AML-193 (cell line): ENCODE measurements at regions not wholly inside any gene's neighbourhood (a gene's known extent, or its start where the extent isn't known, plus 50 kb on each side); places are given as distances from the start of the nearest gene placed in this dataset.
A peak's percentile ranks its signal among the peaks of the same experiment; 100 is the strongest.

Experiments used
- DNase-seq, 2 experiments: peaks; one replicate each; lab custom pipeline; 2025; lab: John Stamatoyannopoulos, UW

DNA sequence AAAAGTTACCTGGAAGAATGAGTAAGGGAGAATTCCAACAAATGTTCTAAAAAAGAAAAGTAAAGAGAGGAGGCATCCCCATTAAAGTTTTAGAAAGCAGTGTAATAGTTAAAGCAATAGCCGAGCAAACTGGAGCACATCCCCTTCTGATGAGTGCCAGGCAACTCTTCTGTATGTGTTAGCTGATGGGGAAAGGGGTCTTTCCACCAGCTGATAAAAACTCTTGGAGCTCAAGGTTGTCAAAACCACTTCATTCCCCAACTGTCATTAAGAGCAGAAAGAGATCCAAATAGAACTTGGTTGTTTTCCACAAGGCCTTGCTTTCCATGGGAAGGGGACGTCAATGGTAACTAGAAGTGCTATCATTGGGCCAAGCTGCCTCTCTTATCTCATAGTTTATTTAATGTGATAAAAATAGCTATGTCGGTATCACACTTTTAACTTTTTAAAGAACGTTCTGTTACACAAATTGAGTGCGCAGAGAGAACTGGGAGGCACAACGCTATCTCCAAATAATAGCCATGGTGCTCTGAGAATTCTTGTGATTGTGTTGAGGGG, 116.9 kb downstream of the POLR2M start:
- no peak for DNase-seq

DNA sequence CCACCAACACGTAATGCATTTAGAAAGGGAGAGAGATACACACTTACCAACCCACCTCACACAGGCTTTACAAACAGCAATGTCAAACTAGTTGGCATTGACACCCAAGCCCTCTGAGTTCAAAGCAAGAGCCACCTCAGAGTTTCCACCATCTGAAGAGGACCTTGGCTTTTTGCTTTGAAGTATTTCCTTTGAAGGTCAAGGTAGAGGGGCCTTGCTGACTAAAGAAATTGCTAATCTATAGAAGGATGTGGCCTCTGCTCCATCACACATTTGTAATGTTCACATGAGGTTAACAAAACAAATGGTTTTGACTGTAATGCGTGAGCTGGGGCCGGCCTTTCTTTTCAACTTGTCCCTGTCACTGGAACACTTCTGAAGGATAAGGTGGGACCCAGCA, 117.7 kb downstream of the POLR2M start:
- no peak for DNase-seq

DNA sequence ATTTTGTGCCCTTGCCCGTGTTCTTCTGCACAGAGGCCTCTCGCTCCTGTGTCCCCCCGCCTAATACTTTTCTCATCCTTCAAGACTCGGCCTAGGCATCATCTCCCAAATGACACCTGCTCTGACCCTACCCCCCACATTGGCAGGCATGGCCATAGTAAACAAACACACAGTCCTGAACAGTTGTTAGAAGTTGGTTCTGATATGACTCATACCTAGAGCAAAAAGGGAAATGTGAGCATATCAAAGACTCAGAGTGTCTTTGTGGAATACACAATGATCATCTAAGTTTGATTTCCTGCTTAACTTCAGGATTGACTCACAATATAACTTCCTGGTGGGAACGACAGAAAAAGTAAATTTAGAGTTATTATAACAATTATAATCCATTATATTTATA, 120.5 kb downstream of the POLR2M start:
- DNase-seq, result no peak

DNA sequence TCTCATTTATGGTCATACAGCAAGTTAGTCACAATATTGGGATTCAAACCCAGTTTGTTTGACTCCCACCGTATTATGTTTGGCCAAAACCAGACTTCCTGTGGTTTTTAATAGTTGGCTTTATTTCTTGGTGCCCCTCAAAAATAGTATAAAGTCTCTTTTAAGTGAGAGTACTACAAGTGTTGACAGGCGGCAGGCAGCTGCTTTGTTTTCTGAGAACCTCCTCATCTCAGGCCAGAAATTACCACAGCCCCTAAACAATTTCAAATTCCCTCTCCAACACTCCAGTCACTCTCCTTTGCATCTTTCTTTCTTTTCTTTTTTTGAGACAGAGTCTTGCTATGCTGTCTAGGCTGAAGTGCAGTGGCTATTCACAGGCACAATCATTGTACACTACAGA, 121.5 kb downstream of the POLR2M start:
- no peak for DNase-seq

DNA sequence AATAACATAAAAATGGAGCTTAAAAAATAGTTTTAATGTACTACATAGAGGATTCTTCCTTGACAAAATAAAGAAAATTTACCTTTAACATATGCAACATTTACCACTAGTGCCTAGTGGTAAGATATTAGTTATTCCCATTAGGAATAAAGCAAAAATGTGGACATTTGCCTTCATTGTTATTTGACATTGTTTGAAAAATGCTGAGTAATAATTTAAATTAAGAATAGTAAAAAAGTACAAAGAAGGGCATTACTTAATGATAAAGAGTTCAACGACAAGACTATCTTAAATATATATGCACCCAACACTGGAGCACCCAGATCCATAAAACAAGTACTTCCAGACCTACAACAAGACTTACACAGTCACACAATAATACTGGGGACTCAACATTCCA, 125.7 kb downstream of the POLR2M start:
- DNase-seq, result no peak

DNA sequence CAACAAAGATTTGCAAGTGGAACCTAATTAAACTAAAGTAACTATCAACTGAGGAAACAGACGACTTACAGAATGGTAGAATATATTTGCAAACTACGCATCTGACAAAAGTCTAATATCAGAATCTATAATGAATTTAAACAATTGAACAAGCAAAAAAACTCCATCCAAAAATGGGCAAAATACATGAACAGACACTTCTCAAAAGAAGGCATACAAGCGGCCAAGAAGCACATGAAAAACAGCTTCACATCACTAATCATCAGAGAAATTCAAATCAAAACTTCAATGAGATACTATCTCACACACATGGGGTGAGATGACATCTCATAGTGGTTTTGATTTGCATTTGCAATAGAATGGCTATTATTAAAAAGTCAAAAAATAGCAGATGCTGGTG, 128.6 kb downstream of the POLR2M start:
- DNase-seq, result no peak

DNA sequence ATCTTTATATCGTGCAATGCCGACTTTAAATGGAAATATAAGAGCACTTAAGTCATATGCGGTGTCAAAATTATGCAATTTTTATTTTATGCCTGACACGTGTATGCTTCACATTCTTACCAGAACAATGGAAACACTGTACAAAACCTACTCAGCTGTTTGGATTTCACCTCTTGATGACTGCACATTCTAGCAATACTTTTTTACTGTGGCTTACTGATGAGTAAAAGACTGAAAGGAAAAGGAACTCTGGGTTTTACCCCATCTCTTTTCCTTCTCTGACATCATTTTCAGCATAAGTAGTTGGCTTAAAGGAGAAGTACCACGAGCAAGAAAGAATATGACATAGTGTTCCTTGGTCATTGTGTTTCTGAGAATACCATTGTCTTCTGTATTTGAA, 142.8 kb downstream of the POLR2M start:
- no peak for DNase-seq

DNA sequence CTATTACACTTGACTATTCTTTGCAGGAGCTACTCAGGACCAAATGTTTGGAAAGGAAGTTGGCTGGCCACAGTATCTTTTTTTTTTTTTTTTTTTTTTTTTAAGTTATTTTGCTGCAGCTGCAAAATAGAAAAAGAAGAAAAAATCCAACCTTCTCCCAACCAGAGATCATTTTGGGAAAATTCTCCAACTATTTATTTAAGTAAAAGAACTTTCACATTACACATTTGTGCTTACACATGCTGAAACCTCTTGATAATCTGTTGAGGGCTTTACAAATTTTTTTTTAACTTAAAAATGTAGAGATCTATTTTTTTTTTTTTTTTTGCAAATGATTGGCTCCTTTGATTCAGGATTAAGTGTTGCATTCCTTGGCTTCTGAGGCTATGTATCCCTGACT, 148.0 kb downstream of the POLR2M start:
- DNase-seq, result no peak

DNA sequence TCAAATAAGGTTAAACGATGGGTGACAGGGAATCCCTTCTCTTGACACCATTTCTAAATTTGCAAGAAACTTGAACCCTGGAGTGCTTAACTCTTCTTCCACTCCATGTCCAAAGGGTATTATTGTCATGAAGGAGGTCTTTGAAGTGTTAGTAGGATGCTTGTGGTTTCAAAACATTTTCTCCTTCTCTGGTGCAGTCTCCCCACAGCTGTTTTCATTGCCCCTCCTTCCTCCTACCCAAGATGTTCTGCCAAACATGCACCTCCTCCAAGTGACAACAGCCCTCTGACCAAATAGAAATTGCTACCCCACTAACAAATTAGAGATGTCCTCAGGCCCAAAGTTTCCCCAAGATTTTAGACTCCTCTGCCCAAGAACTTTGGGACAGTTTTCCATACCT, 151.4 kb downstream of the POLR2M start:
- DNase-seq, result no peak

DNA sequence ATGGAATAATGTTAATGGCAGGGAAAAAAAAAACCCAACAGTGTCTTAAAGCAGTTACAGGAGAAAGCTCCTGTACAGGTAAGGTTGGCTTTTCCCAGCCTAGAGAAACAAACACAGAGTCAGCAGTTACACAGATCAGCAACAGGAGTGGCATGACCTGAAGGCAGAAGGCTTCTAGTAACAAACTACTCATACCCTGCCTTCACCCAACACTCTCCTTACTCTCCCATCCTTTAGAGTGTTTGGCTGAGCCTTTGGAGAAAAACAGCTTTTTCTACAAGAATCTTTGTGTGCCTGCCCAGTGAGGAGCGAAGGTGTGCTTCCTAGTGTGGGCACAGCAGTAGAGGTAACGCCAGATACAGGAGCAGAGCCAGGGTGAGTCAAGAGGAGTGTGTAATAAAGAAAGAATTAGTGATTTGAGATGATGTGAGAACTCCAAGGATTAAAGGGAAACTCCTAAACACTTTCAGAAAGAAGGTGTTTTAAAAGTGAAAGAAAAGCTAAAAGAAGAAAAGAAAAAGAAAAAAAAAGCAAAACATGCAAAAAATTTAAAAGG, 152.7 kb downstream of the POLR2M start:
- DNase-seq, result no peak

DNA sequence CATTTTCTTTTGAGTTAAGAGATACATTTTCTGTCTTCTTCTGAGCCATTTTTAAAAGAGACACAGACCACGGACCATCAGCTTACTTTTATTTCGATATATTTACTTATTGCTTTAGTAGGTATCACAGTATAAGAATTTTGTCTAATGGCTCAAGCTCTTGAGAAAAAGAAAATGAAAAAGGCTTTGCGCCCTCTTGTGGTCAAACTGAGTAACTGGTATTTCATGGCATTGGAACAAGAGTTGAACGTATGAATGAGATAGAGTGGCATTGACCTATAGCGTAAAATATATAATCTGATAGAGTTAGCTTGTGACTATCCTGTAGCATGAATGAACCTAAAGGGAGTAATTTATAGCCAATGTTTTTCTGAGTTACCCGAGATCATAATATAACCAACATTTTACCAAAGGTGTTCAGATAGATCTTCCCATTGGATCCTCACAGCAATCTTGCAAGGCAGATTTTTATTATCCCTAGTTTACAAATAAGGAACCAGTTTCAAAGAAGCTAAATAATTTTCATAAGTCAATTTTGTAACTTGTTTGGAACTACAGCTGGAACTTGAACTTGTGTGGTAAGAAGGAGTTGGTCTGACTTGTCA, 154.6 kb downstream of the POLR2M start:
- DNase-seq, result peak; percentile 29 to 64

DNA sequence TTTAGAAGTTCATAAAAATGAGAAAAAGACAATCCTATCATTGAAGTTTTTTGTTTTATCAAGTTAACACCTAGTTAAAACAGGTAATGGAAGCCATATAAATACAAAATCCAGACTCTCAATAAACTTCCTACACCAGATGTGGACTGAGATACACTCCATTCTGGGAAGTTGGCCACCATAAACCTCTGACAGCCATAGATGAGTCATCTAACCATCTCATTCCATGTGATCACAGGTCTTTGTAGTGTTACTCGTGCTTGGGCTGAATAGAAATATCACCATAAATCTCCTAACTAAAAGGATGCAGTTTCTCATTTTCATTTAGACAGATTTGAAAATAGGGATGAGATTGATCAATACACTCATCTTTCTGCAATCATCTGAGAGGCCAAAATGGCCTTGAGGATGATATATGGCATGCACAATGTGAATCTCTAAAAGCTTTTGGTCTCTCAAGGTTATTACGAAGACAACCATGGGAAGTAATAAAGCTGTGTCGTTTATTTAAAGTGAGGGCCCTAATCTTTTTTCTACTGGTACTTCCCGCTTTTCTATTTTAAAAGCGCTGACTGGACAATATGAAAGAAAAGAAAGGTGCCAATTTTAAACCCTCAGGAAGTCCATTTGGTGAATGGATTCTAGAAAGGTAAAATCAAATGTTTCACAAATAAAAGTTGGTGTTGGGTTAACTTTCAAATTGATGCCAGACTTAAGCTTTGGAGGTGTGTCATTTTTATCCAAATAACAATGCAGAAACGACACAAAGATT, 155.5 kb downstream of the POLR2M start:
- no peak for DNase-seq

DNA sequence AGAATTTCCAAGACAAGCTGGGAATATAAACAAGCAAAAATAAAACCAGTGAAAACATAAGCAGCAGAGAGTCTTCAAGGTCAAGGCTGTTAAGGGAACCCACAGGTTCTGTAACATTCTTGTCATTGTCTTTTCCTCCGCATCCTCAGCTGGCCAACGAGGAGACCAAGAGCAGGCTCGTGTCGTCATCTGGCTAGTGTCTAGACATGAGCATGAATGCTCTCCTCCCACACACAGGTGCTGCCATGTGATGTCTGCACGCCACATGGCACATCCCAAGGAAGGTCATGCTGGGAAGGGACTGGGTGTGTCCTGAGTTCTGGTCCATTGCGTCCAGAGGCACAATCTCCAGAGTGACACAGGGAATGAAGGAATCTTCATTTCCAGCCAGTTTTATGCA, 156.2 kb downstream of the POLR2M start:
- no peak for DNase-seq

DNA sequence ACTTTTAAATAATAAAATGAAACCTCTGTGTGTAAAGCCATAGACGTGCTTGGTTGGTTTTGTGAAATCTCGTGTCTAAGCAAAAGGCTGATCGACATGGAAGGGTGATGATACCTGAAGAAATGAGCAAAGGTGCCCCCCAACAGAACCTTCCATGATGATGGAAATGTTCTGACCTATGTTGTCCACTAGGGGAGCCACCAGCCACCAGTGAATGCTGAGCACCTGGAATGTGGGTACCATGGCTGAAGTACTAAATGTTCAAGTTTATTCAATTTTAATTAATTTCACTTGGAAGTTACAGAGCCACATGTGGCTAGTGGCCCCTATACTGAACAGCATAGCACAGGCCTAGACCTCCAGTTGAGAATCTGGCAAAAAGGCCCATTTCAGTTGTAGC, 158.8 kb downstream of the POLR2M start:
- DNase-seq, result peak in 1 of 2 experiments; percentile 1

DNA sequence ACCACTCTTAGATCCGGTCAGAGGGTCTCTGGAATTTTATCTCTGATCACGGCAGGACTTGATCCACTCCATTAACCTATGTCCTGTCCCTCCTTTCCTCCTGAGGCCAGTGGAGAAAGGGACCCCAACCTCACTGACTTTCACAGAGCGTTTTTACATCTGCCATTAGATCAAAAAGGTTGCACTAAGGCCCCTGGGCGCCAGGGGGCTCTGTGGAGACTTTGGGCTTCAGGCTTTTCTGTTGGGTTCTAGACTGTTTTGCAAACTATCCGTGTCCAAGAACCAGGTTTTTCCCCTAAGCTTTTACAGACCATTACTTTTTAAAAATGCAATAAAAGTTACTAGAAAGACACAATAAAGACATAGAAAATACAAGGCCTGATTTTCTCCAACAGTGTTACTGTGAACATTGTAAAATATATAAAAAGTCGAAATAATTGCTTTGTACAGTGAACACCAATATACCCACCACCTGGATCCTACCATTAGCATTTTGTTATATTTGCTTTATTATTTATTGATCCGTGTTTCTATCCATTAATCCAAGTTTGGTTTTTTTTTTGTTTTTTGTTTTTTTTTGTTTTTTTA, 159.7 kb downstream of the POLR2M start:
- DNase-seq, result peak; percentile 14 to 43

DNA sequence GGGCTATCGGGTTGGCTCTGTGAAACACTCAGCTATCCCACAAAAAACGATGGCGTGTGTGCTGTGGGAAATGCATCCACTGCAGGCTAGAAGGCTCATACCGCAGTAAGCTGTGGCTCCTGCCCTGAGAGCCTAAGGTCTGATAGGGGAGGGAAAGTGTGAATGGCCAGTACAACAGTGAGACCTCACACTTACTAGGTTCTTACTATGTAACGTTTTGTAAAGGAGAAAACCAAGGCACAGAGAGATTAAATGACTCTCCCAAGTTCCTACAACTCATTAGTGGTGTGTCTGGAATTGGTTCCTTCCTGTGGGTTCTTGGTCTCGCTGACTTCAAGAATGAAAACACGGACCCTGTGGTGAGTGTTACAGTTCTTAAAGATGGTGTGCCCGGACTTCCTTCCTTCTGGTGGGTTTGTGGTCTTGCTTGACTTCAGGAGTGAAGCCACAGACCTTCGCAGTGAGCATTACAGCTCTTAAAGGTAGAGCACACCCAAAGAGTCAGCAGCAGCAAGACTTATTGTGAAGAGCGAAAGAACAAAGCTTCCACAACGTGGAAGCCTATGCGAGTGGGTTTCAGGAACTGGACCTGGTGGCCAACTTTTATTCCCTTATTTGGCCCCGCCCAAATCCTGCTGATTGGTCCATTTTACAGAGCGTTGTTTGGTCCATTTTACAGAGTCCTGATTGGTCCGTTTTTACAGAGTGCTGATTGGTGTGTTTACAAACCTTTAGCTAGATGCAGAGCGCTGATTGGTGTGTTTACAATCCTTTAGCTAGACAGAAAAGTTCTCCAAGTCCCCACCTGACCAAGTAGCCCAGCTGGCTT, 161.7 kb downstream of the POLR2M start:
- DNase-seq, result no peak

DNA sequence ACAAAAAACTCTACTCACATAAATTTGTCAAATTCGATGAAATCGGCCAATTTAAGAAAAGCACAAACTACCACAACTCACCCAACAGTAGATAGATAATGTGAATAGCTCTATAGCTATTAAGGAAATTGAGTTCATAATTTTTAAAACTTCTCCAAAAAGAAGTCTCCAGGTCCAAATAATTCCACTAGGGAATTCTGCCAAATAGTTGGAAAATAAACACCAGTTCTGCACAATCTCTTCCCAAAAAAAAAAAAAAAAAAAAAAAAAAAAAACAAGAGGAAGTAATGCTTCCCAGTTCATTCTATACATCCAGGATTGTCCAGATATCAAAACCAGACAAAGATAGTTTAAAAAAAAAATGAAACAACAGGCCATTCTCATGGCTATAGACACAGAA, 164.2 kb downstream of the POLR2M start:
- no peak for DNase-seq

DNA sequence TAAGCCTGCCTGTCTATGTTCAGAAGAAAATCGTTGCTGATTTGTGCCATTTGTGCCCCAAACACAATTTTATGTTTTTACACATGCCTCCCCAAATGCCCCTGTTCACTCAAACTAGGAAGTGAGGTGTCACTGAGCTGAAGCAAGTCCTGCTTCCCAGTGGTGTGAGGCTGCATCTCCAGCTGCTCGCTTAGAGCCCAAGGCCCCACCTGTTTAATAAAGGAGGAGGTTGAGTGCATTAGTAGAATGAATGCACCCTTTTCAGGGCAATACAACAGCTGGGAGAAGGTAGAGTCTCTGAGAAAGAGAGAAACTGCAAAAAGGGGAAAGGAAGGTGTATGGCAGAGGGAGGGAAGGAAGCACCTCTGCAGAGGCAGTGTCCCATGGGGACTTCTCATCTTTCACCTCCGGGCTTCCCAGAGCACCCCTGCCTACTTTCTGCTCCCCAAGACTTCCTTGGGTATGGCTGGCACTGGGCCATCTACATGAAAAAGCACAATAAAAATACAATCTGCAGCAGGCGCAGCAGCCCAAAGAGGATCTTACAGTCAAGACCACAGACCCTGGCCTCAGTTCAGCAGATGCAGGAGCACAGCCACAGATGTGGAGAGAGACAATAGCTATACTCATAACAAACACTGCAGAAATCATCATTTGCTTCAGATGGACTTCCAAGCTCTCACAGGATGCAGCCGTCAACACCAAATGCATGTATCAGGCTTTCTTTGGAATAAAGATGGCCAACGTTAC, 165.9 kb downstream of the POLR2M start:
- no peak for DNase-seq

DNA sequence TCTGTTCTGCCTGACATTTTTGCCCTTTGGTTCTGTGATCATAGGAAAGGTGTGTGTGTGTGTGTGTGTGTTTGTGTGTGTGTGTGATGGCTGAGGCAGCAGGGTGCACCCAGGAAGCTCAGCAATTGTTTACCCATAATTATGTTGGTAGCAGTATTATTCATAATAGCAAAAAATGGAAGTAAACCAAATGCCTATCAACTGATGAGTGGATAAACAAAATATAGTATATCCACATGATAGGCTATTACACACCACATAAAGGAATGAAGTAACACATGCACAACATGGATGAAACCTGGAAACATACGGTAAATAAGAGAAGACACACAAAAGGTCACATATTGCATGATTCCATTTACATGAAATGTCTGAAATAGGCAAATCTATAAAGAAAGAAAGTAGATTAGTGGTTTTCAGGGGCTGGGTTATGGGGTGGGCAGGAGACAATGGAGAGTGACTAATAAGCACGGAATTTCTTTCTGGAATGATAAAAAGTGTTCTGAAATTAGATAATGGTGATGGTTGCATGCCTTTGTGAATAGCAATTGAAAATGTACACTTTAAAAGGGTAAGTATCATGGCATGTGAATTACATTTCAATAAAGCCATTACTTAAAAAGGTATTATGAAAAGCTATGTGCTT, 167.2 kb downstream of the POLR2M start:
- no peak for DNase-seq

DNA sequence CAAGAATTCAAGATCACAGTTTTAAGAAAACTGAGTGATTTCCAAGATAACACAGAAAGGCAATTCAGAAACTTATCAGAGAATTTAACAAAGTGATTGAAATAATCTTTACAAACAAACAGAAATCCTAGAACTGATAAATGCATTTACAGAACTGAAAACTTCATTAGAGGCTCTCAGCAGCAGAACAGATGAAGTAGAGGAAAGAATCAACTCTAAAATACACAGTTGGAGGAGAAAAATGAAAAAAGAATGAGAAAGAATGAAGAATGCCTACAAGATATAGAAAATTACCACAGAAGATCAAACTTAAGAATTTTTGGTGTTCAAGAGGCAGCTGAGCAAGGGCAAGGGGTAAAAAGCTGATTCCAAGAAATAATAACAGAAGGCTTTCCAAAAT, 168.8 kb downstream of the POLR2M start:
- DNase-seq, result no peak

DNA sequence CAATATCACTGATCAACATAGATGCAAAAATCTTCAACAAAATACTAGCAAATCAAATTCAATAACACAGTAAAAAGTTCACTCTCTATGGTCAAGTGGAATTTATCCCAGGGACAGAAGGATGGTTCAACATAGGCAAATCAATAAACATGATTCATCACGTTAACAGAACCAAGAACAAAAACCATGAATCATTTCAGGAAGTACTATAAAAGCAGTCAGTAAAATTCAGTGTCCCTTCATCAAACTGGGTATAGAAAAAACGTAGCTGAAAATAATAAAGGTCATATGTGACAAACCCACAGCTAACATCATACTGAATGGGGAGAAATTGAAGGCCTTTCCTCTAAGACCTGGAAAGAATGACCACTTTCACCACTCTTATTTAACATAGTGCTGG, 172.1 kb downstream of the POLR2M start:
- DNase-seq, result no peak
